Stomach smooth muscle (tissue), 2 donors: ENCODE measurements at regions not wholly inside any gene's neighbourhood (a gene's known extent, or its start where the extent isn't known, plus 50 kb on each side); places are given as distances from the start of the nearest gene placed in this dataset.

Experiments
- H3K27ac ChIP-seq: one replicate; pipeline ENCODE4 v1.7.0; 2013; ENCODE audit warnings: mild to moderate bottlenecking, low read length, inconsistent platforms
- H3K27me3 ChIP-seq, 2 donors: one replicate each; pipeline ENCODE4 v1.7.0; 2013; ENCODE audit warnings: low read length in 2 of 2; ENCODE audit not compliant: insufficient read depth in 2 of 2, control insufficient read depth in 1 of 2
- H3K36me3 ChIP-seq, 2 donors: one replicate each; pipeline ENCODE4 v1.7.0; 2013; ENCODE audit warnings: low read length in 2 of 2; ENCODE audit not compliant: control insufficient read depth in 2 of 2, insufficient read depth in 2 of 2
- H3K4me1 ChIP-seq: one replicate; pipeline ENCODE4 v1.7.0; 2013; ENCODE audit warnings: low read length; ENCODE audit not compliant: control insufficient read depth, insufficient read depth
- H3K4me3 ChIP-seq, 2 donors: one replicate each; pipeline ENCODE4 v1.7.0; 2013; ENCODE audit warnings: low read length in 2 of 2
- H3K9ac ChIP-seq, 2 donors: one replicate each; pipeline ENCODE4 v1.7.0; 2013; ENCODE audit warnings: low read length in 2 of 2, mild to moderate bottlenecking in 1 of 2
- H3K9me3 ChIP-seq, 2 donors: one replicate each; pipeline ENCODE4 v1.7.0; 2013; ENCODE audit warnings: low read length in 2 of 2; ENCODE audit not compliant: control insufficient read depth in 2 of 2
- donor health status: healthy.
- donor health status: Pancreatic carcinoma.

DNA sequence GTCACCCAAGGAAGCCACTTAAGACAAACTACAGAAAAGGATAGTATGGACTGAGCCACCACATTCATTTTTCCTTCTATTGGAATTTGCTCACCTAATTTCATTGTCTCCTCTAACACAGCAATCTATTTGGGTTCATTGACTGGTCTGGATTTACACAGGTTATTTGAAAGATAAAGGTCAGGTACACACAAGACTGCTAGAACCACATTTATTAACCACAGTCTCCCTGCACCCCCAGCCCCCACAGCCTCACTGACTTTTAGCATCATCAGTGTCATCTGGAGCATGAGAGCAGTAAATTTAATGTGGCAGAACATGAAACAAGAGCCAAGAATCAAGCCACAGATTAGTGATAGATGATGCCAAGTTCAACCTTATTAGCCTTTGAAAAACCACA is 226.9 kb upstream of the GYPC start:
- no peak overlapping the region for H3K4me3 ChIP-seq
- no peak overlapping the region for H3K9ac ChIP-seq
- no peaks in the 10 kb centered on the region for H3K4me1 ChIP-seq
- no peaks in the 10 kb centered on the region for H3K36me3 ChIP-seq
- H3K27ac ChIP-seq: no peak overlapping the region
- H3K9me3 ChIP-seq: no peaks in the 10 kb centered on the region
- H3K27me3 ChIP-seq: no peaks in the 10 kb centered on the region

DNA sequence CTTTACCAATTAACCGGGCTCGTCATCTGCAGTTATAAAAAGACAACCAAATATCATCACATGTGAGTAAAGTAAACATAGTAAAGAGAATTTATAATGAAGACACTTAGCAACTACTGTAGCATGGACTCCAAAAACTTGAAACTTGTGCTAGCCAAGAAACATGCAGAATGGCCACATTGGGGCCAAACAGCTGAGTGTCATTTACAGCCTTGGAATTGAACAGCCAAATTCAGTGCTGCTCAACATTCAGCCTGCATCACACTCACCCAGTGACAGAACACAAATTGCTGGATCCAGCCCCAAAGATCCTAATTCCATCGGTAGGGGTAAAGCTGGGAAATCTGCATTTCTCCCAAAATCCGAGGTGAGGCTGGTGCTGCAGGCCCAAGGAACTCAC is 224.8 kb upstream of the GYPC start:
- H3K27me3 ChIP-seq: no peaks in the 10 kb centered on the region
- H3K36me3 ChIP-seq: no peaks in the 10 kb centered on the region
- no peaks in the 10 kb centered on the region for H3K4me1 ChIP-seq
- H3K27ac ChIP-seq: no peak overlapping the region
- no peak overlapping the region for H3K4me3 ChIP-seq
- H3K9ac ChIP-seq: no peak overlapping the region
- H3K9me3 ChIP-seq: peaks cover 0 to 2% of the 10 kb centered on the region in 2 donors

DNA sequence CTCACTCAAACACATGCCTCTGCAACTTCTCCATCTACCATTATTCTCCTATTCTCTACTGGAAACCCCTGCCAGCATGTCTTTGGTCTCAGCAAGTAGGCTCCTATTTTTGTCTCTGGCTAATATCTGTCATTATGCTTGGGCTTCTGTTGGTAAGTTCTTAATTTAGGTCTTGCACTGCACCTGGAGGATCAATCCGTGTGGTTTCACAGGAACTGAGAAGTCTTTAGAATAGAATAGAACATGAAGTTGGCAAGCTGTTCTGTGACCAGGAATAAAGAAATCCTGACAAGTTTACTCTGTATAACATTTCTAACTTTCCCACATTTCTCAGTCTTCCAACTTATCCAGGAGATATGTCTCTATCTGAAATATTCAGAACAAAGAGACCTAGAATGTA is 219.5 kb upstream of the GYPC start:
- Histone ChIP-seq H3K4me1 (no peaks in the 10 kb centered on the region), H3K9ac (no peak overlapping the region), H3K36me3 (no peaks in the 10 kb centered on the region), H3K27me3 (no peaks in the 10 kb centered on the region), H3K9me3 (peaks cover 0 to 2% of the 10 kb centered on the region in 2 donors), H3K27ac (no peak overlapping the region), H3K4me3 (no peak overlapping the region)

DNA sequence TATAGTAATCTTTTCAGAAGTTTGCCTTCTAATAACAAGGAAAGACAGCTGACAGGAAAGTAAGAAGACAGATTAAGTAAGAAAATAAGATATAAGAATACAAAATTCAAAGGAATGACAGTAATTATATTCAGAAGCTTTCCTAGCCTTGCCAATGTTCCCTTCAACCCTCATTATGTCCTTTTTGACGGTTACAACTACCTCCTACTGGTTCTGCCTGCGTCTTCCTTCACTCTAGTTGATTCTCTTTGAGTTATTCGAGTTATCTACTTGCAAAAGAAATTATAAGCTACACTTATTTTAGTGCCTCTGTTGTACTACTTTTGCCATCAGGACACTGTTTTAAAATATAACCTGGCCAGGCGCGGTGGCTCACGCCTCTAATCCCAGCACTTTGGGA is 218.9 kb upstream of the GYPC start:
- Histone ChIP-seq H3K27ac (no peak overlapping the region), H3K9ac (no peak overlapping the region), H3K9me3 (peaks cover 0 to 2% of the 10 kb centered on the region in 2 donors), H3K36me3 (no peaks in the 10 kb centered on the region), H3K4me3 (no peak overlapping the region), H3K4me1 (no peaks in the 10 kb centered on the region), H3K27me3 (no peaks in the 10 kb centered on the region)

DNA sequence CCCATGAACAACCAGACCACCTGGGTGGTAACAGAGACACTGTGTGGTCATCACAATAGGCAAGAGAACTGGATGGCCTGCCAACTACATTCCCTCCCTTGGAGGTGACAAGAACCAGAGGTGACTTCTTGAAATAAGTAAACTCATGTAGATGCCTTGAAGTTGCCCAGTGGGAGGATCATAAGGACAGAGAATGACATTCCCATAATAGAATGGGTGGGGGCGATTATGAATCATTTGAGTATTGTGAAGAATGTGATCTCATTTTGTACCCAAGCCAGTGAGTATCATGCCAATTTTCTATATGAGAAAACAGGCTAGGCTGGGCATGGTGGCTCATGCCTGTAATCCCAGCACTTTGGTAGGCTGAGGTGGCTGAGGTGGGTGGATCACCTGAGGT is 211.4 kb upstream of the GYPC start:
- Histone ChIP-seq H3K27me3 (no peaks in the 10 kb centered on the region), H3K27ac (no peak overlapping the region), H3K36me3 (no peaks in the 10 kb centered on the region), H3K9me3 (no peaks in the 10 kb centered on the region), H3K4me1 (no peaks in the 10 kb centered on the region), H3K9ac (no peak overlapping the region), H3K4me3 (no peak overlapping the region)

DNA sequence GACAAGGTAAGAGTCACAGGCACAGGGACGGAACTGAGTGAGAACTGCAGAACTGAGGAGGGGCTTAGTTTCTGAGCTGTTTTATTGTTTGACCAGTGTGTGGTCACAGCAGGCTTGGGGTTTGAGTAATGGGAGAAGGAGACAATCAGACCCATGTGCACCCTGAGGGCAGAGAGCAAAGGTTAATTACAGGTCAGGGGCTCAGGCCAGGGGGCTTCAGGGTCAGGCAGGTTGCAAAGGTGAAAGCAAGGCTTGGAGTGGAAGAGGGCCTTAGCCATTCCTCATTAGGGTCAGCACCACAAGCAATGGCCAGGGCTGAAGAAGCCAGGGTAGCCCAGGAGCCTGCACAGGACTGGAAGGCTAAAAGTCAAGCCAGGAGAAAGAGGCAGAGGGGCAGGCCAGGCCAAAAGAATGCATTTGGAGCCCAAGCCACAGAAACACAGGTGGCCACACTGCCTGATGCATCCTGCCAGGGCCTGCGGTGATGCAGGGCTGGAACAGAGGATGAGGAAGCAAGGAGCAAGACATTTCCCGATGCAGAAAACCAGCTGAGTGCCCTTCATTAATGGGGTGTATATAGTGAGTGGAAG is 209.8 kb upstream of the GYPC start:
- Histone ChIP-seq H3K9ac (no peak overlapping the region), H3K4me3 (no peak overlapping the region), H3K9me3 (no peaks in the 10 kb centered on the region), H3K27ac (no peak overlapping the region), H3K36me3 (no peaks in the 10 kb centered on the region), H3K27me3 (no peaks in the 10 kb centered on the region), H3K4me1 (no peaks in the 10 kb centered on the region)

DNA sequence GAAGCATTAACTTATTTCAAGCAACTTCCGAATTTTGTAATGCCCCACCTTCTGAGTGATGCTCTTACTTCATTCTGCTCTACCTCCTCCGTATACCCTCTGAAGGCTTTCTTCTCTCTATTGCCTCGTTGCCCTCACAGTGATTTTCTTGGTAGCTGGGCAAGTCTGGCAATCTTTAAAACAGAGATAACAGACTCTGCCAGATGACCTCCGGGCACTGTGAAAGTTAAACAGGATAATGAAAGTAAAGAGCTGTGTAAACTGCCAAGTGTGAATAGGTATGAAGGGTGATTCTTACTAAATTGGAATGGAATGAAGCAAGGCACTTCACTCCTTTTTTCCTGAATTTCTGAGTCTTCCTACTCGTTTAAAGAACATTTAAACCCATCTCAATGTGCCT is 207.3 kb upstream of the GYPC start:
- Histone ChIP-seq H3K36me3 (no peaks in the 10 kb centered on the region), H3K27me3 (no peaks in the 10 kb centered on the region), H3K4me3 (no peak overlapping the region), H3K9ac (no peak overlapping the region), H3K9me3 (no peaks in the 10 kb centered on the region), H3K4me1 (no peaks in the 10 kb centered on the region), H3K27ac (no peak overlapping the region)

DNA sequence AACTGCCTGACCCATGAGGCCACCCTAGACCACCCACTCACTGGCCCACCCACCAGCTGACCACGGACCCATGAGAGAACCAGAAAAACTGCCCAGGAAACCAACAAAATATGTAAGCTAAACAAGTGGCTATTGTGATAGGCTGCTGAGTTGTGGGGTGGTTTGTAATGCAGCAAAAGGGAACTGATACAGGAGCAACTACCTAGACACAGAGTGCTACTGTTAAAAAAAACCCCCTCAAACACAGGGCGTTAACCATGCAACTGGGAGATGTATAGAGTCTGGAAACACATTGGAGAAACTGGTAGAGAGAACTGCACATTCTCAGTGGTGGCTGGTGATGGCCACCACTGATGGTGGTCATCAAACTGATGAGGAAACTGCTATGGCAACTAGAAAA is 206.3 kb upstream of the GYPC start:
- H3K27me3 ChIP-seq: no peaks in the 10 kb centered on the region
- no peak overlapping the region for H3K4me3 ChIP-seq
- no peak overlapping the region for H3K9ac ChIP-seq
- H3K36me3 ChIP-seq: no peaks in the 10 kb centered on the region
- no peaks in the 10 kb centered on the region for H3K4me1 ChIP-seq
- H3K27ac ChIP-seq: no peak overlapping the region
- H3K9me3 ChIP-seq: no peaks in the 10 kb centered on the region

DNA sequence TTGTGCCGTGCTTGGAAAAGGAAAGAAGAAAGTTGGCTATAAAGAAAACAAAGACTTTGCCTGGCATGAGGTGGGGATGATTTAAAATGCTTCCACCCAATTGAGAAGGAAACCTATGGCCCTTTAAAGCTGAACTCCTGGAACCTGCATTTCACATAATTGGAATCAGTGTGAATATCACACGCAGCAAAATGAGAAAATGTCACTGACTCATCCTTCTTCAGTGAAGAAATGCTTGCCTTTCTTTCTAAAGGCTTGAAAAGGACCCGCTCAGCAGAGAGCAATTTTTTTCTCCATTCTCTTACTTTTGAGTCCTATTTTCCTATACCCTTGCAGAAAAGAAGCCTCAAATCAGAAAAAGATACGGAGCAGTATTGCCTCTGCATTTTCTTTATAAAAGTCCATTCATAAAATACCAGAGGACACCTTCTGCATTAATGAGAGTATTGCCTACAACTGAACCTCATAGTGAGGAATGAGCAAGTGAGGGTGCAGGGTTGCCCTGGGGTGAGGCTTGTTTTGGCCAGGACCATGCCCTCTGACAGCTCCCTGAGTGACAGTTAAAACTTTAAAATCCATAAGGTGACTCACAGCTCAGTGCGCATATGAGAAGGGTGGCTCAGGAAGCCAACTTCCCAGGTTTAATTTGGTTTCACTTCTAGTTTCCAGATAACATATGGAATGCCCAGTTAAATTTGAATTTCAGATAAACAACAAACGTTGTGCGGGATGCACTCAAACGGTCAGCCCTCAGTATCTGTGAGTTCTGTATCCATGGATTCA is 191.9 kb upstream of the GYPC start:
- Histone ChIP-seq H3K27me3 (no peaks in the 10 kb centered on the region), H3K36me3 (no peaks in the 10 kb centered on the region), H3K27ac (no peak overlapping the region), H3K4me1 (no peaks in the 10 kb centered on the region), H3K9ac (no peak overlapping the region), H3K4me3 (no peak overlapping the region), H3K9me3 (no peaks in the 10 kb centered on the region)

DNA sequence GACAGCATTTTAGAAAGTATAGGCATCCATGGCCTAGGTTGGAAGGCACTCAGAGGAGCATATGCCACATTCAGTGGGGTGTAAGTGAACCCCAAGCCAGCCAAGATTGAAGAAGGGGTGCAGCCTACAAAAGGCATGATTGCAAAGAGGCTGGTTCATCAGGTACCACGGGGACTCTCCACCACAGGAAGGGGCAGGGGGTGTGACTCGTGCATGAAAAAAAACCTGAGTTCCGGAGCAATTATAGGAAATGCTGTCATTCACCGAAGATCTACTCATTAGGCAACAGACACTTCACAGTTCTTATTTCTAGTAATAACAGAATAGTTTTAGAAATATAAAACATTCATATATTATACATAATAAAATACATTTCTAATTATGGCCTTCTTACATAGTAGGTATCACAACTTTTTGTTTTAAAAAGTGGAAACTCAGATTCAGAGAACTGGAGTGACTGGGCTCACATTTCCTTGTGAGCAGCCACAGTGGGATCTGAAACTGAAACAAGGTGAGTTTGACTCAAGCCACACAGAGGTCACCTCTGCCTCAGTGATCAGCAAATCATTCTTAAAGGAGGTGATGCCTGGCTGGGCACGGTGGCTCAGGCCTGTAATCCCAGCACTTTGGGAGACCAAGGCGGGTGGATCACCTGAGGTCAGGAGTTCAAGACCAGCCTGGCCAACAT is 188.4 kb upstream of the GYPC start:
- Histone ChIP-seq H3K9me3 (no peaks in the 10 kb centered on the region), H3K9ac (no peak overlapping the region), H3K36me3 (no peaks in the 10 kb centered on the region), H3K27ac (no peak overlapping the region), H3K4me3 (no peak overlapping the region), H3K4me1 (no peaks in the 10 kb centered on the region), H3K27me3 (no peaks in the 10 kb centered on the region)

DNA sequence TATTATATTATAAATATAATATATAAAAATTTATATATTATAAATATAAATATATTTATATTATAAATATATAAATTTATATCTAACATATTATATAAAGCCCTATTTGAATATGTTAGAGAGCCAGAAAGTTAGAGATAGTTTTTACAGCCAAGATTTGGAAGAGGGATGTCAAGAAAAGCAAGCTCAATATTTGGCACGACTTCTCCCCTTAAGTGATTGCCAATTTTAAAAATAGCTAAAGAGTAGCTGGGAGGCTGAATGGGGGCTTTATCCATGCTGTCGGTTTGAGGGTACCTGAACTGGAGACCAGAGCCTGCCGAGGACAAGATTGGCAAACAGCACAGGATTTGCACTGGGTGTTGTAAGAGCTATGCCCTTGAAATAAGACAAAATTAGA is 180.9 kb upstream of the GYPC start:
- Histone ChIP-seq H3K27me3 (no peaks in the 10 kb centered on the region), H3K36me3 (no peaks in the 10 kb centered on the region), H3K9ac (no peak overlapping the region), H3K4me1 (no peaks in the 10 kb centered on the region), H3K9me3 (no peaks in the 10 kb centered on the region), H3K27ac (no peak overlapping the region), H3K4me3 (no peak overlapping the region)
